GM23338 (cell line): ENCODE measurements at regions not wholly inside any gene's neighbourhood (a gene's known extent, or its start where the extent isn't known, plus 50 kb on each side); places are given as distances from the start of the nearest gene placed in this dataset.
"Not testable (repeated sequence)": the region's sequence is repeated elsewhere in the genome, so short reads cannot be mapped to it uniquely, and the experiment has no call there.

ENCODE experiments used
- ATAC-seq: fragments of 200-7000 bp; cut with Tn5 transposase; 3 replicates; pipeline ENCODE4 v1.9.1; 2020
- DNase-seq: peaks from one replicate; pipeline ENCODE4 v3.0.0-alpha.2; 2015; ENCODE audit warnings: low spot score
- H2AFZ ChIP-seq: fragments of 200-600 bp; sonication (generic); 2 replicates; pipeline ENCODE4 v1.8.0; 2016; ENCODE audit warnings: antibody characterized with exemption, mild to moderate bottlenecking, moderate library complexity
- H3F3A ChIP-seq: fragments of 200-600 bp; sonication (generic); replicated peaks from 2 replicates; pipeline ENCODE4 v1.8.0; 2017; ENCODE audit warnings: antibody characterized with exemption, mixed run types, low read depth
- H3K27ac ChIP-seq: fragments of 200-600 bp; sonication (generic); 2 replicates; pipeline ENCODE4 v1.6.1; 2016; ENCODE audit warnings: low read depth
- H3K27me3 ChIP-seq: fragments of 200-600 bp; sonication (generic); 2 replicates; pipeline ENCODE4 v1.8.0; 2016; ENCODE audit warnings: mild to moderate bottlenecking, mixed run types, moderate library complexity; ENCODE audit not compliant: insufficient read depth
- H3K36me3 ChIP-seq: fragments of 200-600 bp; sonication (generic); 2 replicates; pipeline ENCODE4 v1.8.0; 2016; ENCODE audit warnings: mild to moderate bottlenecking; ENCODE audit not compliant: insufficient read depth
- H3K4me1 ChIP-seq: fragments of 200-600 bp; sonication (generic); 2 replicates; pipeline ENCODE4 v1.8.0; 2016; ENCODE audit warnings: mild to moderate bottlenecking, moderate library complexity; ENCODE audit not compliant: insufficient read depth
- H3K4me2 ChIP-seq: fragments of 200-600 bp; sonication (generic); 2 replicates; pipeline ENCODE4 v1.7.1; 2017; ENCODE audit warnings: mixed run types
- H3K4me3 ChIP-seq: fragments of 200-600 bp; sonication (generic); 2 replicates; pipeline ENCODE4 v1.6.1; 2016; ENCODE audit warnings: mixed run types
- H3K79me2 ChIP-seq: fragments of 200-600 bp; sonication (generic); replicated peaks from 2 replicates; pipeline ENCODE4 v1.8.0; 2017; ENCODE audit warnings: mild to moderate bottlenecking; ENCODE audit not compliant: insufficient read depth
- H3K9me2 ChIP-seq: fragments of 200-600 bp; sonication (generic); 2 replicates; pipeline ENCODE4 v1.8.0; 2017; ENCODE audit not compliant: insufficient read depth
- H4K20me1 ChIP-seq: fragments of 200-600 bp; sonication (generic); replicated peaks from 2 replicates; pipeline ENCODE4 v1.8.0; 2017; ENCODE audit warnings: mild to moderate bottlenecking; ENCODE audit not compliant: insufficient read depth
- H3K27ac Mint-ChIP-seq: 2 replicates; pipeline ENCODE4 v1.8.0; 2020; ENCODE audit warnings: inconsistent platforms, mild to moderate bottlenecking, moderate library complexity, mixed read lengths
- H3K27me3 Mint-ChIP-seq: 3 replicates; pipeline ENCODE4 v1.8.0; 2022; ENCODE audit warnings: low read depth, mild to moderate bottlenecking, moderate library complexity, mixed read lengths, inconsistent platforms; ENCODE audit not compliant: insufficient read depth, poor library complexity
- H3K36me3 Mint-ChIP-seq: 3 replicates; pipeline ENCODE4 v1.8.0; 2021; ENCODE audit warnings: low read depth, mild to moderate bottlenecking, inconsistent platforms, moderate library complexity, mixed read lengths
- H3K4me1 Mint-ChIP-seq: 3 replicates; pipeline ENCODE4 v1.8.0; 2020; ENCODE audit warnings: mild to moderate bottlenecking, inconsistent platforms, mixed read lengths
- H3K4me3 Mint-ChIP-seq: 3 replicates; pipeline ENCODE4 v1.8.0; 2021; ENCODE audit warnings: moderate library complexity, mild to moderate bottlenecking, inconsistent platforms, mixed read lengths
- H3K9me3 Mint-ChIP-seq: 3 replicates; pipeline ENCODE4 v1.8.0; 2020; ENCODE audit warnings: moderate library complexity, mild to moderate bottlenecking, inconsistent platforms, mixed read lengths
- CREB1 ChIP-seq: fragments of 250-450 bp; sonication (Bioruptor Pico); IDR thresholded peaks from 2 replicates; pipeline ENCODE4 v1.5.0; 2020; ENCODE audit warnings: low read depth, mild to moderate bottlenecking, moderate library complexity
- CTCF ChIP-seq, 2 experiments: fragments of 200-600 bp in 1 of 2; sonication (generic) in 1 of 2; conservative IDR thresholded peaks; 2 replicates each; pipeline versions ENCODE4 v1.5.1 to v1.6.1; 2016 to 2017; ENCODE audit warnings: antibody characterized with exemption in 2 of 2, low read depth in 2 of 2, mild to moderate bottlenecking in 2 of 2, moderate library complexity in 1 of 2
- ETS1 ChIP-seq: IDR thresholded peaks from 2 replicates; pipeline ENCODE4 v1.6.1; 2016; ENCODE audit warnings: antibody characterized with exemption
- EZH2 ChIP-seq: fragments of 200-600 bp; sonication (generic); IDR thresholded peaks from one replicate; pipeline ENCODE4 v1.8.0; 2017; ENCODE audit warnings: antibody characterized with exemption, mild to moderate bottlenecking, low read depth; ENCODE audit not compliant: unreplicated experiment
- EZH2phosphoT487 ChIP-seq: fragments of 200-600 bp; sonication (generic); IDR thresholded peaks from one replicate; pipeline ENCODE4 v1.8.1; 2018; ENCODE audit warnings: antibody characterized with exemption; ENCODE audit not compliant: unreplicated experiment
- JUNB ChIP-seq: IDR thresholded peaks from one replicate; pipeline ENCODE4 v1.6.1; 2016; ENCODE audit warnings: antibody characterized with exemption; ENCODE audit not compliant: unreplicated experiment
- NANOG ChIP-seq: IDR thresholded peaks from 2 replicates; pipeline ENCODE4 v1.6.1; 2016; ENCODE audit warnings: antibody characterized with exemption, borderline replicate concordance
- POLR2AphosphoS5 ChIP-seq: IDR thresholded peaks from 2 replicates; pipeline ENCODE4 v1.6.1; 2016; ENCODE audit warnings: antibody characterized with exemption, low read depth
- STAT1 ChIP-seq: IDR thresholded peaks from one replicate; pipeline ENCODE4 v1.6.1; 2016; ENCODE audit warnings: antibody characterized with exemption; ENCODE audit not compliant: unreplicated experiment
- ZNF114 ChIP-seq: fragments of 250-450 bp; sonication (Bioruptor Pico); IDR thresholded peaks from 2 replicates; pipeline ENCODE4 v1.5.0; 2020; ENCODE audit warnings: mild to moderate bottlenecking, moderate library complexity
- ZNF331 ChIP-seq: fragments of 250-450 bp; sonication (Bioruptor Pico); IDR thresholded peaks from 2 replicates; pipeline ENCODE4 v1.5.0; 2020; ENCODE audit warnings: low read depth, mild to moderate bottlenecking, moderate library complexity
- ZNF462 ChIP-seq: fragments of 250-450 bp; sonication (Bioruptor Pico); IDR thresholded peaks from 2 replicates; pipeline ENCODE4 v1.5.0; 2020; ENCODE audit warnings: mild to moderate bottlenecking, moderate library complexity

GRCh38 chr2:101625814-101626213, 71.7 kb upstream of the MAP4K4 start:
- not testable (repeated sequence) for H3K9me3 Mint-ChIP-seq, H3K27ac Mint-ChIP-seq, ATAC-seq, H4K20me1 ChIP-seq, H3K36me3 Mint-ChIP-seq, H3K27me3 Mint-ChIP-seq, H3K27me3 ChIP-seq, H3K4me3 ChIP-seq, H3K9me2 ChIP-seq, H3K4me1 ChIP-seq, H3K4me3 Mint-ChIP-seq, H3K36me3 ChIP-seq, DNase-seq, H2AFZ ChIP-seq, H3K27ac ChIP-seq, H3F3A ChIP-seq, H3K4me2 ChIP-seq, H3K79me2 ChIP-seq
- peaks cover 11% of the 10 kb centered on the region; the same call in 2 of the 3 replicates for H3K4me1 Mint-ChIP-seq

- Mint-ChIP-seq H3K9me3 (no peaks in the 10 kb centered on the region), H3K27ac (peak overlapping the region; percentile 2; the same call in 1 of the 2 replicates), H3K4me3 (no peak overlapping the region), H3K36me3 (no peaks in the 10 kb centered on the region), H3K27me3 (peaks cover 9% of the 10 kb centered on the region), H3K4me1 (peaks cover 11% of the 10 kb centered on the region; the same call in 2 of the 3 replicates)
- Histone ChIP-seq H3K27me3 (no peaks in the 10 kb centered on the region), H3K4me2 (no peak overlapping the region), H3K79me2 (no peaks in the 10 kb centered on the region), H3K4me3 (no peak overlapping the region), H2AFZ (no peak overlapping the region), H4K20me1 (no peaks in the 10 kb centered on the region), H3K27ac (no peak overlapping the region), H3K9me2 (no peaks in the 10 kb centered on the region), H3F3A (no peaks in the 10 kb centered on the region), H3K4me1 (no peaks in the 10 kb centered on the region; the same call in 1 of the 2 replicates), H3K36me3 (no peaks in the 10 kb centered on the region)
- DNase-seq (no peak), ATAC-seq (peak; percentile 27; the same call in 2 of the 3 replicates)
- no peak for TF ChIP-seq STAT1
- no peak for TF ChIP-seq ZNF462
- no peak for TF ChIP-seq CTCF (conservative IDR thresholded peaks at IDR 0.05; ENCODE audit: low read depth in 2 of 2)
- TF ChIP-seq NANOG: no peak
- TF ChIP-seq EZH2phosphoT487: no peak
- TF ChIP-seq EZH2: no peak
- no peak for TF ChIP-seq JUNB
- no peak for TF ChIP-seq POLR2AphosphoS5
- TF ChIP-seq ZNF331 (CRISPR knock-in tag): no peak
- TF ChIP-seq ZNF114 (CRISPR knock-in tag): no peak
- no peak for TF ChIP-seq CREB1
- TF ChIP-seq ETS1: no peak
Measured at GRCh38 chr2:101625387-101625786, 72.1 kb upstream of the MAP4K4 start.
